ENCODE measurements at regions not wholly inside any gene's neighbourhood (a gene's known extent, or its start where the extent isn't known, plus 50 kb on each side); places are given as distances from the start of the nearest gene placed in this dataset.

DNA sequence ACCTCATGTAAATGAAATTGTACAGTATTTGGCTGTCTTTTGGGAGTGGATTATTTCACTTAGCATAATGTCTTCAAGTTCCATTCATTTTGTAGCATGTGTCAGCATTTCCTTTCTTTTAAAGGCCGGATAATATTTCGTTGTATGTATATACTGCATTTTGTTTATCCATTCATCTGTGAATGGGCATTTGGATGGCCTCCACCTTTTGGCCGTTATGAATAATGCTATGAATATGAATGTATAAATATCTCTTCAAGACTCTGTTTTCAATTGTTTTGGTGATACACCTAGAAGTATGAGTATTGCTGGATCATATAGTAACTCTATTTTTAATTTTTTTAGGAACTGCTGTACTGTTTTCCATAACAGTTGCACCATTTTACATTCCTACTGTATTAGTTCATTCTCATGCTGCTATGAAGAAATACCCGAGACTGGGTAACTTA is 164.9 kb downstream of the DYRK2 start:
- TF ChIP-seq, protein P1, sequence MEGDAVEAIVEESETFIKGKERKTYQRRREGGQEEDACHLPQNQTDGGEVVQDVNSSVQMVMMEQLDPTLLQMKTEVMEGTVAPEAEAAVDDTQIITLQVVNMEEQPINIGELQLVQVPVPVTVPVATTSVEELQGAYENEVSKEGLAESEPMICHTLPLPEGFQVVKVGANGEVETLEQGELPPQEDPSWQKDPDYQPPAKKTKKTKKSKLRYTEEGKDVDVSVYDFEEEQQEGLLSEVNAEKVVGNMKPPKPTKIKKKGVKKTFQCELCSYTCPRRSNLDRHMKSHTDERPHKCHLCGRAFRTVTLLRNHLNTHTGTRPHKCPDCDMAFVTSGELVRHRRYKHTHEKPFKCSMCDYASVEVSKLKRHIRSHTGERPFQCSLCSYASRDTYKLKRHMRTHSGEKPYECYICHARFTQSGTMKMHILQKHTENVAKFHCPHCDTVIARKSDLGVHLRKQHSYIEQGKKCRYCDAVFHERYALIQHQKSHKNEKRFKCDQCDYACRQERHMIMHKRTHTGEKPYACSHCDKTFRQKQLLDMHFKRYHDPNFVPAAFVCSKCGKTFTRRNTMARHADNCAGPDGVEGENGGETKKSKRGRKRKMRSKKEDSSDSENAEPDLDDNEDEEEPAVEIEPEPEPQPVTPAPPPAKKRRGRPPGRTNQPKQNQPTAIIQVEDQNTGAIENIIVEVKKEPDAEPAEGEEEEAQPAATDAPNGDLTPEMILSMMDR (IDR thresholded peaks at IDR 0.05 in 8 of 11, conservative IDR thresholded peaks at IDR 0.05 in 3 of 11) = no peak
- TF ChIP-seq POLR2A (IDR thresholded peaks at IDR 0.05) = no peak

Data from spleen (tissue), 7 donors.